ENCODE measurements at regions not wholly inside any gene's neighbourhood (a gene's known extent, or its start where the extent isn't known, plus 50 kb on each side); places are given as distances from the start of the nearest gene placed in this dataset.

DNA sequence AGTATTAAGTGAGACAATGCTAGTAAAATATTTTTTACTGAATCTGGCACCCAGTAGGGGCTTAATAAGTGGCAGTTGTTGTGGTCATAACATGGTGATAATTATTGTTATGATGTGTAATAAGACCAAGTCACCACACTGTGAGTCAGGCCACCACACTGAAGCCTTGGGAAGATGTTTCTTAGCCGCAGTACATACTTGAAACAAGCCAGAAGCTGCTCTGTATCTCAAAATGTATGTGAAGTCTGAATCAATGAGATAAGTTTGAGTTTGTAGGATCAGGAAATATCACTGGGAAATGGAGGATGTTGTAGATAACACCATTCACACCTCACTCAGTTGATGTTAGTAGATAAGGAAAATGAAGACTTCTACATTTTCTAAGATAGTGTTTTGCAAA is 51.3 kb upstream of the PTPN3 start:
- TF ChIP-seq, protein P1, sequence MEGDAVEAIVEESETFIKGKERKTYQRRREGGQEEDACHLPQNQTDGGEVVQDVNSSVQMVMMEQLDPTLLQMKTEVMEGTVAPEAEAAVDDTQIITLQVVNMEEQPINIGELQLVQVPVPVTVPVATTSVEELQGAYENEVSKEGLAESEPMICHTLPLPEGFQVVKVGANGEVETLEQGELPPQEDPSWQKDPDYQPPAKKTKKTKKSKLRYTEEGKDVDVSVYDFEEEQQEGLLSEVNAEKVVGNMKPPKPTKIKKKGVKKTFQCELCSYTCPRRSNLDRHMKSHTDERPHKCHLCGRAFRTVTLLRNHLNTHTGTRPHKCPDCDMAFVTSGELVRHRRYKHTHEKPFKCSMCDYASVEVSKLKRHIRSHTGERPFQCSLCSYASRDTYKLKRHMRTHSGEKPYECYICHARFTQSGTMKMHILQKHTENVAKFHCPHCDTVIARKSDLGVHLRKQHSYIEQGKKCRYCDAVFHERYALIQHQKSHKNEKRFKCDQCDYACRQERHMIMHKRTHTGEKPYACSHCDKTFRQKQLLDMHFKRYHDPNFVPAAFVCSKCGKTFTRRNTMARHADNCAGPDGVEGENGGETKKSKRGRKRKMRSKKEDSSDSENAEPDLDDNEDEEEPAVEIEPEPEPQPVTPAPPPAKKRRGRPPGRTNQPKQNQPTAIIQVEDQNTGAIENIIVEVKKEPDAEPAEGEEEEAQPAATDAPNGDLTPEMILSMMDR (IDR thresholded peaks at IDR 0.05; ENCODE audit: control insufficient read depth, extremely low read depth, insufficient read depth): no peak
- DNase-seq (ENCODE audit: low read depth): no peak
- no peak overlapping the region for H3K4me3 ChIP-seq (ENCODE audit: low read depth, low read length)

DNA sequence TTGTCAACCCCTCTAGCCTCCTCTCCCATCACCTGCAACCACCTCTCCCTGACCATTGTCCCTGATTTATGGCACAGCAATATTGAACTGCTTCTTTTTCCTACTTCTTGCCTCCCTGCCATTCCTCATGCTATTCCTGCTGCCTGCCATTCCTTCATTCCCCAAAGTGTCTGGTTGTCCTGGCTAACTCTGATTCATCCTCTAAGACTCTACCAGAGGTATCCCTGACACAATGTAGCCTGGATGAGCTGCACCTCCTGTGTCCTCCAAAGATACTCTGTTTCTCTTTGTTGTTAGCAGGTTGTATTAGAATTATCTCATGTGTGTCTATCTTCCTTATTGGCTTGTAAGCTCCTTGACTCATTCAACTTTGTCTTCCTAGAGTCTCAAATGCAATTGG is 53.5 kb upstream of the PTPN3 start:
- DNase-seq (ENCODE audit: low read depth): no peak
- TF ChIP-seq, protein P1 (IDR thresholded peaks at IDR 0.05; ENCODE audit: control insufficient read depth, extremely low read depth, insufficient read depth): no peak
- H3K4me3 ChIP-seq (ENCODE audit: low read depth, low read length): no peak overlapping the region

DNA sequence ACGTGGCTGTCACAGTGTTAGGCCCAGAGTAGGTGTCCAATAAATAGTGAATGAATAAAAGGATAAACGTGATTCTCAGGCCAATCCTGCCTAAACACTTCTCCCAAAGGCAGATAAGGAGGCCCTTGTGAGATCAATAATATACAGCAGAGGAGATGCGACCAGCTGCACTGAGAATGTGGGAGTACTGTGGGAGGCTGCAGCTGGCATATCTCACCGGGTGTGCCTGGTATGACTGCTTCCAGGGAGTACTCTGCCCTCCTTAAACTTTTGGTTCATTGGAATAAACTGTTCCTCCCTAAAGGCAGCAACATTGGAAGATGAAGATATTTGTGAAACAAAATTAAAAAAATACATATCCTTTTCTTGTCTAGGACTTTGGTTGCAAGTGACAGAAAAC is 57.1 kb upstream of the PTPN3 start:
- no peak for DNase-seq (ENCODE audit: low read depth)
- TF ChIP-seq, protein P1 (IDR thresholded peaks at IDR 0.05; ENCODE audit: control insufficient read depth, extremely low read depth, insufficient read depth): no peak

DNA sequence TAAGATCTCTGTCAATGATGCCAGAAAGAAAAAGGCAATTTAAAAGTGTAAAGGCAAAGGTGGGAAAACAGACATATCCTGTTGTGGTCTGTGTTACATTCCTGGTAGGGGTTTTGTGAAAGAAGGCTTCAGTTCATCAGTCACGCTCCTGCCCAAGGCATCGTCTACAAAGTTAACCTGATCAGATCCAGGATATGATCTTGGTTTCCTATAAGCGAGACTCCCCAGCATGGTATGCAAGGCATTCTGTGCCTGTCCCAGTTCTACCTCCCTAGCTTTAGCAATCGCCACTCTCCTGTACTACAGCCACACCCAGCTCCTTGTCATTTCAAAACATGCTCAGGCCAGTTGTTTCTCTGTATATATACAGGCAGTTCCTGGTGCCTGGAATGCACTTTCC is 58.0 kb upstream of the PTPN3 start:
- H3K4me3 ChIP-seq (ENCODE audit: low read depth, low read length): no peak overlapping the region
- no peak for DNase-seq (ENCODE audit: low read depth)
- TF ChIP-seq, protein P1 (IDR thresholded peaks at IDR 0.05; ENCODE audit: control insufficient read depth, extremely low read depth, insufficient read depth): no peak

More for the DNA sequence above, 57.1 kb upstream of the PTPN3 start:
- H3K4me3 ChIP-seq (ENCODE audit: low read depth, low read length): no peak overlapping the region

DNA sequence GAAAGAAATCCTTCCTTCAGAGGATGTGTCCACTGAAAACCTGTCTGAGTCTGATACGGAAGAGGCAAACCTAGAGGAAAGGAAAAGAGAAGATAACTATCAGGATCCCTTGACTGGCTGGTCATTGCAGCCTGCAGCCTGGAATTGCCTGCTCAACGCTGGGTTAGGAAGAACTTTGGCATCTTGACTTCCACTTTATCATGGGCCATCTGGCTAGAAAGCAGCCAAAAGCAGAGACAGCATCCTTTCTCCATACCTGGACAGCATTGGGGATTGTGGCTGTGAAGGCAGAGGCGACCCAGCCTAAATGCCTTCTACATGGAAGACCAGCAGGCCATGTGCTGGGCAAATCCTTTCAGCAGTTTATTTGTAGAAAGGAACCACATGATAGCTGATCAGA is 58.7 kb upstream of the PTPN3 start:
- TF ChIP-seq, protein P1 (IDR thresholded peaks at IDR 0.05; ENCODE audit: control insufficient read depth, extremely low read depth, insufficient read depth): no peak
- no peak overlapping the region for H3K4me3 ChIP-seq (ENCODE audit: low read depth, low read length)
- DNase-seq (ENCODE audit: low read depth): no peak

DNA sequence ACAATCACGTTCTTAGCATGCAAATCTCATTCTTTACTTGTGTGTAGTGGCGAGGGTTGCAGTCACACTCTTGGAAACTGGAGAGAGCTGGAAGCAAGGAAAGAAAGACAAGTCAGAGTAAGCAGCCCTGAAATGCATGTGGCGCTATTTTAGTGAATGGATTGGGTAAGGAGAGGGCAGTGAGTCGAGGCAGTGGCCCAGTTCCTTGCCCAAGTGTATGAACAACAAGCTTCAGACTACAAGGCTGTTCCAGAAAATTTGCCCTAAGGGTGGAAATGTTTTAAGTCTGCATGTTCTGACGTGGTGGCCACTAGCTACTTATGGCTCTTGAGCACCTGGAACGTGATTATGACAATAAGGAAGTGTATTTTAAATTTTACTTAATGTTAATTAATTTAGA is 59.4 kb upstream of the PTPN3 start:
- DNase-seq (ENCODE audit: low read depth): no peak
- no peak overlapping the region for H3K4me3 ChIP-seq (ENCODE audit: low read depth, low read length)
- TF ChIP-seq, protein P1 (IDR thresholded peaks at IDR 0.05; ENCODE audit: control insufficient read depth, extremely low read depth, insufficient read depth): no peak

DNA sequence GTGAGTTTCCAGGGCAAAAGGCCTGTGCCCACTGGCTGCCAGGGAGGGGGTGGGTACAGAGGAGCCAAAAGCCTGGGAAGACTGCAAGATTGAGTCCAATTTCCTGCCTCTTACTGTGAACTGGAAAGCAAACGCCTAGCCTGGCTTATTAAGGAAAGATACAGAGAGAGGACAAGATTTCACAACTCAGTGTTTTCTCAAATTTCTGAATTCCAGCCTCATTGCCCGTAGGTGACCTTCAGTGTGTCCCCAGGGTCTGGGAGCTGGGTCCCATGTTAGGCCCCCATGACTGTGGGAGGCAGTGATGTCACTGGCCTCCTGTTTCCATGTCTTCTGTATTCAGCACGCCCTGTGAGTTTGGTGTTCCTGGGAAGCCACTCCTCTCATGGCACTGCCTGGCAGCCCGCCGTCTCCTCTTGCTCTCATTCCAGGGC is 60.6 kb upstream of the PTPN3 start:
- DNase-seq (ENCODE audit: low read depth): no peak
- H3K4me3 ChIP-seq (ENCODE audit: low read depth, low read length): no peak overlapping the region
- TF ChIP-seq, protein P1 (IDR thresholded peaks at IDR 0.05; ENCODE audit: control insufficient read depth, extremely low read depth, insufficient read depth): no peak

Measured in LNCaP clone FGC (cell line).